Skin epidermis (tissue), 12 donors: ENCODE measurements at regions not wholly inside any gene's neighbourhood (a gene's known extent, or its start where the extent isn't known, plus 50 kb on each side); places are given as distances from the start of the nearest gene placed in this dataset.

ENCODE experiments used
- H3K27ac ChIP-seq, 21 experiments: fragments of 200-600 bp; sonication (generic) in 11 of 21; one replicate each; pipeline ENCODE4 v1.5.0; 2020; ENCODE audit warnings: mild to moderate bottlenecking in 3 of 21, inconsistent platforms in 2 of 21, moderate library complexity in 2 of 21
- H3K4me3 ChIP-seq, 7 experiments: fragments of 200-600 bp; sonication (generic) in 2 of 7; one replicate each; pipeline ENCODE4 v1.5.0; 2020; ENCODE audit warnings: inconsistent platforms in 2 of 7, mild to moderate bottlenecking in 2 of 7, moderate library complexity in 1 of 7

DNA sequence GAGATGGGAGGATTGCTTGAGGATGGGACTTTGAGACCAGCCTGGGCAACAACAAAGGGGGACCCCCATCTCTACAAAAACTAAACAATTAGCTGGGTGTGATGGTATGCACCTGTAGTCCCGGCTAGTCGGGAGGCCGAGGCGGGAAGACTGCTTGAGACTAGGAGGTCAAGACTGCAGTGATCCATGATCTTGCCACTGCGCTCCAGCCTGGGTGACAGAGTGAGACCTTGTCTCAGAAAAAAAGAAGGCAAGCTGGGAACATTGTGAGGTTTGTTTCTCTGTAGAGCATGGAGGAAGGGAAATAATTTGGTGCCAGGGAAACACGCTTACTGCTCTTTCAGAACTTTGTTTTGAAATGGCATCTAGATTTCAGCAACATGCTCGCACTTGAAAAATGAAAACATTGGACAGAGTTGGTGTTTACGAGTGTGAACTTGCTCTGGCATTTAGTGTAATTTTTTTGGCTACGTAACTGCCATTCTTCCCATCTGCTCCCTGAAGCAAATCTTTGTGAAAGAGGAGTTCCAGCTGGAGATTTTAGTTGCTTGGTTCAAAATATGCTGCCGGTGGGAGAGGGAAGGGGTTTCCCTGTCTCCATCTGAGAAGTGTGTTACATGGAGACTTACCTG lies 125.6 kb upstream of the DLX2 start:
- peak overlapping the region in 17 of 21 experiments; percentile 1 to 77 (median 53) for H3K27ac ChIP-seq

DNA sequence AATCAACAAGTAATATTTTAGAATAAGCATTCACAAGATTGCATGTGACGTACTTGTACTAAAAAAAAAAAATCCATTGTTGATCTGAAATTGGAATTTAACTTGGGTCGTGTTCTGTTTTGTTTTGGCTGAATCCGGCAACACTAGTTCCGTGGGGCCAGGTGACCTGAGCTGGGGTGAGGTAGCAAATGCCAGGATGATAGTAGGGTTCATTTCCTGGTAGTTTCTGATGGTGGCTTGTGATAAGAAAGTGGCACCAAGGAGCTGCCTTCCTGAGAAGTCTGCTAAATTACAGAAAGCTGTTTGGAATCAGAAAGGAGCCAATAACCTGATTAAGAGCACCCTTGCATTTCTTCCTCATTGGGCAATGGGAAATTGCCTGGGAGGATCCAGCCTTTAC lies 126.4 kb upstream of the DLX2 start:
- no peak overlapping the region for H3K4me3 ChIP-seq
- H3K27ac ChIP-seq: peak overlapping the region in 15 of 21 experiments; percentile 1 to 77 (median 39)

More for the DNA sequence above, 125.6 kb upstream of the DLX2 start:
- no peak overlapping the region for H3K4me3 ChIP-seq

DNA sequence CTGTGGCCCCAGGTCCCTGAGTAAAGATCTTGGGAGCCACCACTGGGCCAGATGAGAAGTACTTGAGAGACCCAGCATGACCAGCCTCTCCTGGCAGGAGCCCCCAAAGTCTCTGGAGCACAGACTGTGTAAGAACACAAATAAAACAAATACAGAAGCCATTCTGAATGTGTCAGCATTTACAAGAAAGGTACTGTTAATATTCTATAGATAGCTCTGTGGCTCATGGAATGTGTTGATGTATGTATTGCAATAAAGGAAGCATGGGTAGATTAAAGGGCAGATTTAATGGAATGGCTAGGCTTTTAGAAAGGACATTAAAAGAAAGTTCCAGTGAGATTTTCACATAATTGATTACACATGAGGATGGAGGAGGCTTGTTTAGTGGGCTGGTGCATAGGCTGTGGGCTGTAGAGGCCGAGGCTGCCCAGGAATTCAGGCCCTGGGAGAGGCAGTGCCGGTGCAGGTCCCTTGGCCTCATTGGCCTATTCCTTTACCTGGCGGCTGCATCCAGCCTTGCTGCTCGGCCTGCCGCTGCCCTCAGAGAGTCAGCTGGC lies 127.7 kb upstream of the DLX2 start:
- H3K4me3 ChIP-seq: no peak overlapping the region

DNA sequence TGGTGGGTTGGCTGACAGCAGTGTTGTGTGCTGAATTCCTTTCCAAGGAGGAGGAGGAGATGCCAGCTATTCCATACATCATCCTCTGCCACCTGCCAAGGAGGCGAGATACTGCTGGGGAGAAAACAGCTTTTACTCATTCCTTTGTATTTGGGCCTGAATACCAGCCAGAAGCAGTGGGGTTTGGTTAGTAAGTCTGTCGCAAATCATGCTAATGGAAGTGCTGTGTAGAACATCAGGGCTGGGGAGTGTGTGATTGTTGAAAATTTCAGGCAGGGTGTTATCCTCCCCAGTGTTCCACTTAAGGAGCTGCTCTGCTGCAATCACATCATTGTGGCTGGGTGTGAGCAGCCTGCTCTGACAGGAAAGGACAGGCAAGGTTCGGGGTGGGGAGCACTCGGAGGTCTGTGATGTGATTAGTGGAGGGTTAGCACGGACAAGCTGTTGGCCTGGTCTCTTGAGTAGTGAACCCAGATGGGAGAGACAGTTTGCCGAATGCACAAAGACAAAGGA lies 128.2 kb upstream of the DLX2 start:
- peak overlapping the region in 16 of 21 experiments; percentile 2 to 77 (median 48) for H3K27ac ChIP-seq
- H3K4me3 ChIP-seq: no peak overlapping the region

More for the DNA sequence above, 127.7 kb upstream of the DLX2 start:
- H3K27ac ChIP-seq: peak overlapping the region in 8 of 21 experiments; percentile 4 to 77 (median 52)

DNA sequence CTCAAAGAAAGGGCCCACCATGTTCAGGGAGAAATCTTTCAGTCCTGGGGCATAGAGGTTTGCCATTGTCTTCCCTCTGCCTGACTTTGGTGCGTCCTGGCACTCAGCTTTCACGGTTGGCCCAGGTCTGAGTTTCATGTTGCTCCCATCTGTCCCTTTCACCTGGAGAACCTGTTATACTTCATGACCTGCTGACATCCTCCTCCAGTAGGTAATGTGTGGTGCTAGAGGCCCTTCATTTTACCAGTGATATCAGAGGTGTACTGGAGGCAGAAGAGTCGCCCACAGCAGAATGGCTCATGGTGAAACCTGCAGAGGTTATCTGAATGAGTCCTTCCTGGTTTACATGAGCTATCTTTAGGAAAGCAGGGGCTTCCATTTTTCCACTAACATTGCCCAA lies 128.8 kb upstream of the DLX2 start:
- Histone ChIP-seq H3K4me3 (no peak overlapping the region), H3K27ac (peak overlapping the region in 18 of 21 experiments; percentile 1 to 77 (median 48))

DNA sequence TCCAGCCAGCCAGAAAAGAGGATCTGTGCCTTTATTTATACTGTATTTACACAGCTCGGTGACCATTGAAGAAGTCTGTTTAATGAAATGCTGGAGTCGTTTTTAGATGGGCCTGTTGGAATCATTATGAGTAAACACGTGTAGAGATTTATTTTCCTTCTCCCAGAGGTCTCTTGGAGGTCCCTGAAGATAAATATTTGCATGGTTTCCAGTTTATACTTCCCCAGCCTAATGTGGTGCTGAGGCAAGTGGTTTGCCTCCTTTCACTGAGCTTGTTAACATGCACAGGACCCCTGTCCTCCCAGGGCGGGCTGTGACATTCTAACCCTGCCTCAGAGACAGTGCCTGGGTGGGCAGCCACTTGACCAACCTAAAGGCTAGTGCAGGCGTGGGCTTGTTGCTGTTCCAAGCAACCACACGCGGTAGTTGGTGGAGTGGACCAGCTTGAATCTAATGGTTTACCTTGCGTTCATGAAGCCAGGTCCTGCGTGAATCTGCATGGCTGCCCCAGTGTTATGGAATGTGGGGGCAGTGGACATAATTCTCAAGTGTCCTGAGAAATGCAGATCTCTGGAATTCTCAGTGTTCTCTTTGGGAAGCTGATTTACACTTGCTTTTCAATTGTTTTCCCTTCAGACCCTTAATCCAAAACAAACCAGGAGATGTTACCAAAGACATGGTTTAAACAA lies 130.2 kb upstream of the DLX2 start:
- H3K4me3 ChIP-seq: no peak overlapping the region

DNA sequence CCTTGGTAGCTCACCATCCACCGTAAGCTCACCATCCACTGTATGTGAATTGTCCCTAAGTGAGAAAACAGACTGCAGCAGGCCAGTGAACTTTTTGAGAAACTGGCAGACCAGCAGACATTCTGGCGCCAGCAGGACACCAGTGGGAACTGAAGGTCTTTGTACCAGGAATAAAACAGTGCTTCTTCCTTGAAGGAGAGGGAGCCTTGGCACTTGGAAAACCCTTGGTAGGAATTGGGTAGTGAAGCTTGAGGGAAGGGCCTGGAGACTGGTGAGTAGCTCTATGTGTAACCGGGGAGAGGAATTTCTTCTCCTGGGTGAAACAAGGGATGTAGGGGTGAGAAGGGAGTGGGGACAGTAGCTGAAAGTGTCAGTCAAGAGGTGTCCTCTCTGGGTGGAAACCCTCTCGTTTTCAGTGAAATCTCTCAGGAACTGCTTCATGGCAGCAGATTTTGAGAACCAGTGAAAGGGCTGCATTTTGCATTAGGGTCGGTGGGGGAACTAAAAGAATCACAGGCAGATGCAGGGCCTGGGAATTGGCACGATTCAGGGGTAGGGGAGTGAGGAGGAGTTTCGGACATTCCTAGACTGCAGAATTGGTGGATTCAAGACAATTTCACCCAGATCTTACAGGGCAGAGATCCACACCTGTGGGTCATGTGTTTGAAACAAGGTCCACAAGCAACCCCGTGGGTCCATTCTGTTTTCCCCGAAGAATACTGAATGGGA lies 131.5 kb upstream of the DLX2 start:
- H3K27ac ChIP-seq: peak overlapping the region in 2 of 21 experiments; percentile 27 to 42
- H3K4me3 ChIP-seq: peak overlapping the region in 5 of 7 experiments; percentile 22 to 32 (median 25)

More for the DNA sequence above, 130.2 kb upstream of the DLX2 start:
- peak overlapping the region in 7 of 21 experiments; percentile 2 to 46 (median 26) for H3K27ac ChIP-seq

DNA sequence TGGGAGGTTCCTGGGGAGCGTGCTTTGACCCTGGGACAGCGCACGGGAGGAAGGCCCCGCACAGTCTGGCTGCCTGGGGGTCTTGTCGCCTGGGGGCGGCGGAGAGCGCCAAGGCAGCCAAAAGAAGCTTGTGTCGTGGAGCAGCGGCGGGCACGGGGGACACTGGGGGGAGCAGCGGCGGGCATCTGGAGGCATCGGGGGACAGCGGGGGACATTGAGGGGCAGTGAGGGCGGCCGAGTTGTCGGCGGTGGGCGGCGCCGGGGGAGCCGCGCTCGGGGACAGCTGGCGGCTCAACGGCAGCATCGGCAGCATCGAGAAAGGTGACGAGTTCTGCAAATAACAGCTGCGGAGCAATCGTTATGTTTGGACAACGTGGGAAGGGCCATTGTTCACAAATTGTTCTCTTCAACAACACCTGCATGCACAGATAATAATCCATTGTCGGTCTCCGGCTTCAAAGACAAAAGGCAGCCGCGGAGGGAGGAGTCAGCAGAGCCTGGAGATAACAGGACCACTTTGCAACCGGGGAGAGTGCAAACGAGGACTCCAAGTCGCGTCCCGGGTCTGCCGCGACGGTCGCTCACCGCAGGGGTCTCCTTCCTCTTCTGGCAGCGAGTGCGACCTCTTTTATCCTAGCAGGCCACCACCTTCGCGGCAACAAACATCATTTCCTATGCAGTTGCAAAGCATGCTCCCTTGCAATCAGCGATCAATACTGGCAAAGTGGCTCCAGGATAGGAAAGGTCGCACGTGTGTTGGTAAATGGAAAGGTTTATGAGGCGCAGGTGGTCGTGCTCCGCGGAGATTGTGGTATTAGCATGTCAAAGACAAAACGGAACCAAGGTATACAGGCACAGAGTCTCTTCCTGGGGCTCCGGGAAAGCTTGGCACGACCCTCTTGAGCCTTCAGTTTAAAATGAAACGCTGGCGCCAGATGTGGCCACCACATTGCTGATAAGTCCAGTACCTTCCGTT lies 132.3 kb upstream of the DLX2 start:
- peak overlapping the region; percentile 13 to 35 (median 25) for H3K4me3 ChIP-seq
- peak overlapping the region in 3 of 21 experiments; percentile 27 to 42 (median 29) for H3K27ac ChIP-seq

DNA sequence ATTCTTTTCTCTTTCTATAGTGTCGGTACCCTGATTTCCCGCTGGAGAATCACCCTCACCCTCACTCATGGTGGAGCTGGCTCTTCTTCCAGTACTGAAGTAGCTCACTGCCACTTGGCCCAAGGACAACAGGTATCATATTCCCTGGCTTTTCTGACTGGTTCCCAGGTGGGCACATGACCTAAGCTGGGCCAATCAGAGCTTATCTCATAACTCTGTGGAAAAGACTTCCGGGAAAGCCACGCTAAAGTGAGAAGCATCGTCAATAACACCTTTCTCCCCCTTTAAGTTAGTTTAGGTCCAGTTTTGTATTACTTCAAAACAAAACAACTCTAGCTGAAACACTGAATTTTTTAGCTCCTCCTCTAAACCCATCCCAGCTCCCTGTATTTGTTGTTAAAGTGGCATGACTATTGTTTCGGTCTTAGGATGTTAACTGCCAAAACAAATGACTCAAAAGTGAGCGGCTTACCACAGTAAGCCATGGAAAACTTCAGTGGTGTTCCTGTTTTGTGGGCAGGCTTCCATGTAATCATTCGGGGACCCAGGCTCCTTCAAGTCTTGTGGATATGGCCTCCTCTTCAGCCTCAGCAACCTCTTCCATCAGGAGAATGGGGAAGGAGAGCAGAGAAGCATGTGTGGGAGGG lies 137.4 kb upstream of the DLX2 start:
- Histone ChIP-seq H3K4me3 (no peak overlapping the region), H3K27ac (no peak overlapping the region)

DNA sequence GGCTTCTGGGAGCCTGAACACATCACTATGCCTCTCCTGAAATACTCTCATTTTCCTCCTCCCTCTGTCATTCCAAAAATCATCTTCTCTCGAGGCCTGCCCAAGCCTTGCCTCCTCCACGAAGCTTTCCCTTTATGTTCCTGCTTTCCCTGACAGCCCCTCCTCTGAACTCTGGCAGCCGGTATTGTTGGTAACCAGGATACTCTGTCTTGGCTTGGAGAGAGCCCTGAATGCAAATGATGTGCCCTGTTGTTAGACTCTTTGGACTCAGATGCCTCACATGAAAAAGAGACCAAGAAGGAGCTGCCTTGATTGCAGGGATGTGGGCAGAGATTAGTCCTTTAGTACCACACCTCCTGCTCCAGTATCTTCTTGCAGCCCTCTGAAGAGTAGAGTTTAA lies 138.5 kb upstream of the DLX2 start:
- Histone ChIP-seq H3K27ac (no peak overlapping the region), H3K4me3 (no peak overlapping the region)

DNA sequence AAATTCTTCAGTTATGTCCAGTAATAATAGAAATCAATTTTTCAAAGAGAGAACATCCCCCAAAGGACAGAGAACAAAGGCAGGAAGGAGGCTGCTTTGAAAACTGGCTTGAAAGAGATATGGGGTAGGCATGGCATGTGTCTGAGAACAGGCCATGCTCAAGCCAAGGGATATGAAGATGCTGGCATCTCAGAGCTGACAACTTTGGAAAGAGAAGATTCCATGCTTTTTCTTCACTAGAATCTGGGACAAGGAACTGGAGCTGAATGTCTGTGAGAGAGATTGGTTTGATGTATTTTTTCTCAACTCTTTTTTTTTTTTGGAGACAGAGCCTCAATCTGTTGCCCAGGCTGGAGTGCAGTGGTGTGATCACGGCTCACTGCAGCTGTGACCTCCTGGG lies 139.8 kb upstream of the DLX2 start:
- no peak overlapping the region for H3K4me3 ChIP-seq
- no peak overlapping the region for H3K27ac ChIP-seq

DNA sequence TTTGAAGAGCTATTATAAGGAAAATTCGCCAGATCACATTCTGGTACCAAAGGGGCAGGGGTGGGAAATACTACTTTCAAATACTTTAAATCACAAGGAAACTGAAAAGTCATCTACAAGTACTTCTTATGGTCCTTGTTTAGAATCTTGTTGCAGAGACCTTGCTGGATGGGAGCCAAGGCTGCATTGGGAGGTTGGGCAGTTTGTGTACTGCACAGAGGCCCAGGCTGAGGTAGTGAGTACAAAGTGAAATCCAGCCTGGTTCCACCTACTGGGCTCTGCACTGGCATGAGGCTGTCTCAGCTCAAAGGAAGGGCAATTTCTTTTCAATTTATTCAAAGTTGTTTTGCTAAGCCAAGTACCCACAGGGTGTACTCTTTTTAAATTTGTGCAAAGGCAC lies 140.3 kb upstream of the DLX2 start:
- Histone ChIP-seq H3K4me3 (no peak overlapping the region), H3K27ac (no peak overlapping the region)

DNA sequence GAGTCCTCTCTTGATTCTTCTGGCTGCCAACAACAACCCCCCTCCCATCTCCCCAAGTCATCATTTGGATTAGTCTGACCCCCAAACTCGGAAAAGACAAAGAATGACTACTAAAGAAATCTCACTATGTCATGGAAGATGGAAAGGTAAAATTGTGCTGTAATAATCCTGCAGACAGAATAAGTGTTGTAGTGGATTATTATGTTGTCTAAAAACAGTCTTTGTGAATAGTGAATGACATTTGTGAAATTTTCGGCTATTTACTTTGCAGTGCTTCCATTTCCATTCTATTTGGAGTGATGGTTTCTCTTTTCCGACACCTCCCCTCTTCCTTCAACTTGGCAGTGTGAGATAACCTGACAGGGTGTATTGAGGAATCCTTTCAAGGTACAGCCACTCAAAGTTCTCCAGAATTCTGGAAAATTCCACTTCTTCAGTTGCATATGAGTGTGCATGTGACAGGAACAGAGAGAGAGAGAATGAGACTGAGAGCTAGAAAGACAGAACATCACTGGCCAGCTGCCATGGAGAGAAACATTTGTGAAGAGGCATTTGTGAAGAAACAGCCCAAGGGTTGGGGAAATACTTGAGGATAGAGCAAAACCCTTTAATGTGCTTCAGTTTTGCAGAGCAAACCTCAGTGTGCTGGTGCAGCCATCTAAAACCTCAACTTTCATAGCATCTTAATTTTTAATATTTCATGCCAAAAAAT lies 141.9 kb upstream of the DLX2 start:
- Histone ChIP-seq H3K4me3 (no peak overlapping the region), H3K27ac (no peak overlapping the region)

DNA sequence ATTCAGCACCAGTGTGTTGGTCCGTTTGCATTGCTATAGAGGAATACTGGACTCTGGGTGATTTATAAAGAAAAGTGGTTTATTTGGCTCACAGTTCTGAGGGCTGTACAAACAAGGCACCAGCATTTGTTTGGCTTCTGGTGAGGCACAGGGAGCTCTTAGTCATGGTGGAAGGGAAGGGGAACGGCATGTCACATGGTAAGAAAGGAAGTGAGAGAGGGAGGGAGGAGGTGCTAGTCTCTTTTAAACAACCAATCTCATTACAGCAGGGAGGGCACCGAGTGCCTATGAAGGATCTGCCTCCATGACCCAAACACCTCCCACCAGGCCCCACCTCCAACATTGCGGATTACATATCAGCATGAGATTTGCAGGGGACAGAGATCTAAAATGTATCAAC lies 143.9 kb upstream of the DLX2 start:
- H3K27ac ChIP-seq: no peak overlapping the region
- H3K4me3 ChIP-seq: no peak overlapping the region

DNA sequence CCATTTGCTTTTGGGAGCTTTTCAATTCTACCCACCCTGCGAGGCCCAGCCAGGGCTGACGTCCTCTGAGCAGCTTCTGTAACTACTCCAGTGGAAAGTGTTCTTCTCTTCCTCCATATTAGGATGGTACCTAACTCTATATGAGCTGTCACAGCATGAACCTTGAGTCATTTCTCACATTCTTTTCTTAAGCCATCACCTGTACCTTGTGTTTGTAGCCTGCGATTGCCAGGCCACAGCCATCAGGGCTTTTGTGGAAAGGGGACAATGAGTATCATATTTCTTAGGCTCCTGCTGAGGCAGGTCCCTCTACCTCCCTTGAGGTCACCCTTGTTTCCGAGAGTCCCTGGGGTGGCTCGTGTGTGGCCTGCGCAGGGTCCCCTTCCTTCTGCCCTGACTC lies 144.5 kb upstream of the DLX2 start:
- Histone ChIP-seq H3K4me3 (no peak overlapping the region), H3K27ac (peak overlapping the region in 1 of 21 experiments; percentile 40)

DNA sequence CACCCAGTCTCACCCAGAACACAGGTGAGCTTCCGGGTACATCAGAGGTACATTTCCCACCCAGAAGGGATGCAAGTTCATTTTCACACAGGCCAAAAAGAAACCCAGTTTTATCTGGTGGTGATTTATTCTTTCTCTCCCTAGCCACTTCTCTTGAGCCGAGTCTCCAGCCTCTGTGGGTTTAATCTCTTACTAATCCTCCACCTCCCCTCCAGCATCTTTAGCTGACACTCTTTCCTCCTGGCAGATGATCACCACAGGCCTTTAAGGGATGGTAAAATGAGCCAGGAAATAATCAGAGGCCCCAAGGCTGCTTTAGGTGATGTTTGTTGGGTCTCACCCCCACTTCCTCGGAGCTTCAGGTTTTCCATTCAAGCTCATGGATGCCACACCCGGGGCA lies 145.7 kb upstream of the DLX2 start:
- Histone ChIP-seq H3K4me3 (no peak overlapping the region), H3K27ac (peak overlapping the region in 3 of 21 experiments; percentile 11 to 86 (median 29))

DNA sequence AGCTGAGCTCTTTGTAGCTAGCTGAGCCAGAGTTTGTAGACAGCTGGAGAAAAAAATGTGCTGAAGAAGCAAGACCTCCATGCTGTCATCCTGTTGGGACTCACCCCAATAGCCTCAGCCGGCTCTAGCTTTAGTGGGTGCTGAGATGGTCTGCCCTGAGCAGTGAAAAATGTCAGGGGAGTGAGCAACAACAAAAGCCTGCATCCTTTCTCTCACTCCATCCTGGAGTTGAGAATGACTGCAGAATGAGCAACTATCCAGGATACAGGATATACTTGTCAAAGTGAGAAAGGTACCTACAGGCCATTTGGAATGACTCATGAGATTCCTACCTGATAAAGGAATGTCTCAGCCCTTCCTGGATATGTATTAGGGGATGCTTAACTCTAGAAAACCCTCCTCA lies 146.1 kb upstream of the DLX2 start:
- Histone ChIP-seq H3K27ac (peak overlapping the region in 3 of 21 experiments; percentile 11 to 86 (median 29)), H3K4me3 (no peak overlapping the region)

DNA sequence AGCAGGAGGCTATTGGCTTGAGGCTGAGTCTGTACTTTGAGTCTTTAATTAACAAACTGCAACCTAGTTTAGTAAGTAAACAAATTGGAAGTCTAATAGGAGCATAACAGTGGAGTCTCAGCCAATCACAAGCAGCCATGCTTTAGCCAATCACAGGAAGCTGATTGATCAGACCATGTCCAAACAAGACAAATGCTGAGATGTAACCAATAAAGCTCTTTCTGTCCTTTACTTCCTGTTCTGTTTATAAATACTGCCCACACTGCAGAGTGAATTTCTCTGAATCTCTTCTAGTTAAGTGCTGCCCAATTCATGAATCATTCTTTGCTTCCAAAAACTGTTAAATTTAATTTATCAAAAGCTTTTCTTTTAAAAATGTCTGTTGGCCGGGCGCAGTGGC lies 146.6 kb upstream of the DLX2 start:
- Histone ChIP-seq H3K27ac (peak overlapping the region in 3 of 21 experiments; percentile 15 to 86 (median 40)), H3K4me3 (no peak overlapping the region)
